ENCODE measurements at regions not wholly inside any gene's neighbourhood (a gene's known extent, or its start where the extent isn't known, plus 50 kb on each side); places are given as distances from the start of the nearest gene placed in this dataset.

GRCh38 chr22:49667236-49667635, 160.4 kb downstream of the BRD1 start:
- TF ChIP-seq CTCF (tag by site-specific recombination; IDR thresholded peaks at IDR 0.05) (no peak), YY1 (tag by site-specific recombination; IDR thresholded peaks at IDR 0.05) (no peak), ZBTB49 (tag by site-specific recombination; IDR thresholded peaks at IDR 0.05; ENCODE audit: low read depth) (no peak), REPIN1 (tag by site-specific recombination; IDR thresholded peaks at IDR 0.05; ENCODE audit: low read depth) (no peak), HOXC10 (CRISPR knock-in tag; IDR thresholded peaks at IDR 0.05) (no peak), ZNF280C (tag by site-specific recombination; IDR thresholded peaks at IDR 0.05) (no peak)
